ENCODE measurements at regions not wholly inside any gene's neighbourhood (a gene's known extent, or its start where the extent isn't known, plus 50 kb on each side); places are given as distances from the start of the nearest gene placed in this dataset.

DNA sequence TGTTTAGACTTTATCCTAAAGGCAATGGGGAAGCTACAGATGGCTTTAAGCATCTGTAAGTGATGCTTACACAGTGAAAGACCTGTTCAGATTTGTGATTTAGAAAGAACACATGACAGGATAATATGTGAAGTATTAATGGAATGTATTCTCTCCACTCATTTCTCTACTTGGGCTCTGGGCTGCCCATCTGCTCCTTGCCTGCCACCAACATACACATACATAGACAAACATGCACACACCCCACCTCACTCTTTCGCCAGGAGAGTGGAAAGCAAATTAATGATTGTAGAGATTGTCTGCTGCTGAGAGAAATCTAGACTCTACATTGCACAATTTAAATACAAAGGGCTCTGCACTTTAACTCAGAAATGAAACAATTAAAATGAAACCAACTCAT, 61.0 kb upstream of the NFE2L2 start:
- TF ChIP-seq, protein P1, sequence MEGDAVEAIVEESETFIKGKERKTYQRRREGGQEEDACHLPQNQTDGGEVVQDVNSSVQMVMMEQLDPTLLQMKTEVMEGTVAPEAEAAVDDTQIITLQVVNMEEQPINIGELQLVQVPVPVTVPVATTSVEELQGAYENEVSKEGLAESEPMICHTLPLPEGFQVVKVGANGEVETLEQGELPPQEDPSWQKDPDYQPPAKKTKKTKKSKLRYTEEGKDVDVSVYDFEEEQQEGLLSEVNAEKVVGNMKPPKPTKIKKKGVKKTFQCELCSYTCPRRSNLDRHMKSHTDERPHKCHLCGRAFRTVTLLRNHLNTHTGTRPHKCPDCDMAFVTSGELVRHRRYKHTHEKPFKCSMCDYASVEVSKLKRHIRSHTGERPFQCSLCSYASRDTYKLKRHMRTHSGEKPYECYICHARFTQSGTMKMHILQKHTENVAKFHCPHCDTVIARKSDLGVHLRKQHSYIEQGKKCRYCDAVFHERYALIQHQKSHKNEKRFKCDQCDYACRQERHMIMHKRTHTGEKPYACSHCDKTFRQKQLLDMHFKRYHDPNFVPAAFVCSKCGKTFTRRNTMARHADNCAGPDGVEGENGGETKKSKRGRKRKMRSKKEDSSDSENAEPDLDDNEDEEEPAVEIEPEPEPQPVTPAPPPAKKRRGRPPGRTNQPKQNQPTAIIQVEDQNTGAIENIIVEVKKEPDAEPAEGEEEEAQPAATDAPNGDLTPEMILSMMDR (IDR thresholded peaks at IDR 0.05), result no peak
- no peak for TF ChIP-seq POLR2A (IDR thresholded peaks at IDR 0.05)
